Progenitor cell of endocrine pancreas (in vitro differentiated cells): ENCODE measurements at regions not wholly inside any gene's neighbourhood (a gene's known extent, or its start where the extent isn't known, plus 50 kb on each side); places are given as distances from the start of the nearest gene placed in this dataset.

Experiments
- DNase-seq: peaks from one replicate; pipeline ENCODE4 v3.0.0; 2021; ENCODE audit warnings: low spot score; ENCODE audit not compliant: unreplicated experiment
- H3K27ac Mint-ChIP-seq: 2 replicates; pipeline ENCODE4 v1.8.0; 2021; ENCODE audit warnings: mild to moderate bottlenecking, moderate library complexity, mixed read lengths
- H3K27me3 Mint-ChIP-seq: 2 replicates; pipeline ENCODE4 v1.8.0; 2021; ENCODE audit warnings: mixed read lengths
- H3K36me3 Mint-ChIP-seq: 2 replicates; pipeline ENCODE4 v1.8.0; 2022; ENCODE audit warnings: mixed read lengths; ENCODE audit not compliant: insufficient read depth
- H3K4me1 Mint-ChIP-seq: 2 replicates; pipeline ENCODE4 v1.8.0; 2021; ENCODE audit warnings: low read depth, mixed read lengths
- H3K4me3 Mint-ChIP-seq: 2 replicates; pipeline ENCODE4 v1.8.0; 2021; ENCODE audit warnings: low read depth, mild to moderate bottlenecking, moderate library complexity, mixed read lengths
- H3K9me3 Mint-ChIP-seq: 2 replicates; pipeline ENCODE4 v1.8.0; 2021; ENCODE audit warnings: low read depth, mixed read lengths
- TF ChIP-seq, protein P1 (sequence below): fragments of 200-600 bp; sonication (generic); IDR thresholded peaks from one replicate; pipeline ENCODE4 v1.5.0; 2021; ENCODE audit warnings: antibody characterized with exemption, mild to moderate bottlenecking; ENCODE audit not compliant: unreplicated experiment

DNA sequence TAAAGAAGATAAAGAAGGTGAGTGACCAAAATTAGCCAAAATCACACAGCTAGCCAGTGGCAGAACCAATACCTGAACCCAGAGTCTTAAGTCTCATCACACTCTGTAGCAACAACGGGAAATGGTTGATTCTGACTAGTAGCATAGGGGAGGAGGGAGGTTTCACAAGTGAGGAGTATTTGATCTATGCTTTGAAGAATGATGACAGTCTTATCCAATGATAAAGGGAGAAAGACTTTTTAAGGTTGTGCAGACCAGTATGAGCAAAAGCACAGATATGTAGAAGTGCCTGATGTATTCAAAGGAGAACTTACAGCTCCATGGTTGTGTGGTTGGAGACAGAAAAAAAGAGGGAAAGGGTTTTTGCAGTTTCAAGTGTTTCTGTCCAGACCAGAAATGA is 50.7 kb upstream of the LINC00305 start:
- Mint-ChIP-seq H3K36me3 (peaks cover 1% of the 10 kb centered on the region), H3K9me3 (peaks cover 4% of the 10 kb centered on the region), H3K4me3 (no peak overlapping the region), H3K27ac (no peak overlapping the region), H3K27me3 (no peaks in the 10 kb centered on the region), H3K4me1 (peaks cover 36% of the 10 kb centered on the region)
- DNase-seq: no peak
- TF ChIP-seq, protein P1, sequence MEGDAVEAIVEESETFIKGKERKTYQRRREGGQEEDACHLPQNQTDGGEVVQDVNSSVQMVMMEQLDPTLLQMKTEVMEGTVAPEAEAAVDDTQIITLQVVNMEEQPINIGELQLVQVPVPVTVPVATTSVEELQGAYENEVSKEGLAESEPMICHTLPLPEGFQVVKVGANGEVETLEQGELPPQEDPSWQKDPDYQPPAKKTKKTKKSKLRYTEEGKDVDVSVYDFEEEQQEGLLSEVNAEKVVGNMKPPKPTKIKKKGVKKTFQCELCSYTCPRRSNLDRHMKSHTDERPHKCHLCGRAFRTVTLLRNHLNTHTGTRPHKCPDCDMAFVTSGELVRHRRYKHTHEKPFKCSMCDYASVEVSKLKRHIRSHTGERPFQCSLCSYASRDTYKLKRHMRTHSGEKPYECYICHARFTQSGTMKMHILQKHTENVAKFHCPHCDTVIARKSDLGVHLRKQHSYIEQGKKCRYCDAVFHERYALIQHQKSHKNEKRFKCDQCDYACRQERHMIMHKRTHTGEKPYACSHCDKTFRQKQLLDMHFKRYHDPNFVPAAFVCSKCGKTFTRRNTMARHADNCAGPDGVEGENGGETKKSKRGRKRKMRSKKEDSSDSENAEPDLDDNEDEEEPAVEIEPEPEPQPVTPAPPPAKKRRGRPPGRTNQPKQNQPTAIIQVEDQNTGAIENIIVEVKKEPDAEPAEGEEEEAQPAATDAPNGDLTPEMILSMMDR: no peak
